Hepatocyte (in vitro differentiated cells): ENCODE measurements at regions not wholly inside any gene's neighbourhood (a gene's known extent, or its start where the extent isn't known, plus 50 kb on each side); places are given as distances from the start of the nearest gene placed in this dataset.

Experiments
- CTCF ChIP-seq: fragments of 200-600 bp; sonication (generic); IDR thresholded peaks from 2 replicates; pipeline ENCODE4 v1.5.1; 2016; ENCODE audit warnings: antibody characterized with exemption, mild to moderate bottlenecking; ENCODE audit not compliant: poor library complexity
- EZH2 ChIP-seq: fragments of 200-600 bp; sonication (generic); IDR thresholded peaks from 2 replicates; pipeline ENCODE4 v1.6.1; 2016; ENCODE audit warnings: antibody characterized with exemption, mild to moderate bottlenecking, borderline replicate concordance
- EZH2phosphoT487 ChIP-seq: fragments of 200-600 bp; sonication (generic); IDR thresholded peaks from one replicate; pipeline ENCODE4 v1.6.1; 2018; ENCODE audit warnings: antibody characterized with exemption, mild to moderate bottlenecking, low read depth, moderate library complexity; ENCODE audit not compliant: unreplicated experiment, severe bottlenecking

GRCh38 chr17:64723781-64724180, 61.7 kb upstream of the SMURF2 start:
- TF ChIP-seq CTCF (no peak), EZH2phosphoT487 (no peak), EZH2 (no peak)
